ENCODE measurements at regions not wholly inside any gene's neighbourhood (a gene's known extent, or its start where the extent isn't known, plus 50 kb on each side); places are given as distances from the start of the nearest gene placed in this dataset.
"Not testable (repeated sequence)": the region's sequence is repeated elsewhere in the genome, so short reads cannot be mapped to it uniquely, and the experiment has no call there.

GRCh38 chr4:152064282-152064681, 303.5 kb upstream of the GATB start:
- DNase-seq (ENCODE audit: low read depth in 2 of 2), result no peak

DNA sequence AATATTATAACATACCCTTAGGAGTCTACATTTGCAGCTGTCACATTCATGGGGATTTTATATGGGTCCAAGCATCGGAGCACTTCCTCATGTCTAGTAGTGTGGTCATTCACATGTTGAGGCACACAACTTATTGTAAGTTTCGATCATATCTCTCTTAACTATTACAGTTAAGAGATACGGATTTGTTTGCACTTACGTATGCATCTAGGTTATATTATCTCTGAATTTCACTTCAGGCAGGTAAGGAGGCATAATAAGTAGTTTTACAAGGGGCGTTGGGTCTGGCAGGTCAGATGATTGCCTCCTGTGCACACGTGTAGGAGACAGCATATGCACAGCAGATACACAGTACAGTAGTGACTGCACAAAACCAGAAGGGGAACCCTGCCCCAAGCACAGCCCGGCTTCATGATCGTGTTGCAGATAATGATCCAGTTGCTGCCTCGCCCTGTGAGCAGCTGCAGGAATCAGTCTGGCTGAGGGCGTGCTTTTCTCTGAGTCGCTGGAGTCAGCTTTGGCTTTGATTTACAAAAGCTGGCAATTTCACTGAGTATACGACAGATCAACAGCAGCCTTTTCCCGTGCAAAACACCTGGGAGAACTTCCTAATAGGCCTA, 302.9 kb upstream of the GATB start:
- no peak for DNase-seq (ENCODE audit: low read depth in 2 of 2)

- no peak for DNase-seq (ENCODE audit: low read depth in 2 of 2)
These were observed 302.3 kb upstream of the GATB start for GRCh38 chr4:152062936-152063620.

- DNase-seq (ENCODE audit: low read depth in 2 of 2), result no peak
These were observed 293.9 kb upstream of the GATB start for GRCh38 chr4:152054731-152055130.

DNA sequence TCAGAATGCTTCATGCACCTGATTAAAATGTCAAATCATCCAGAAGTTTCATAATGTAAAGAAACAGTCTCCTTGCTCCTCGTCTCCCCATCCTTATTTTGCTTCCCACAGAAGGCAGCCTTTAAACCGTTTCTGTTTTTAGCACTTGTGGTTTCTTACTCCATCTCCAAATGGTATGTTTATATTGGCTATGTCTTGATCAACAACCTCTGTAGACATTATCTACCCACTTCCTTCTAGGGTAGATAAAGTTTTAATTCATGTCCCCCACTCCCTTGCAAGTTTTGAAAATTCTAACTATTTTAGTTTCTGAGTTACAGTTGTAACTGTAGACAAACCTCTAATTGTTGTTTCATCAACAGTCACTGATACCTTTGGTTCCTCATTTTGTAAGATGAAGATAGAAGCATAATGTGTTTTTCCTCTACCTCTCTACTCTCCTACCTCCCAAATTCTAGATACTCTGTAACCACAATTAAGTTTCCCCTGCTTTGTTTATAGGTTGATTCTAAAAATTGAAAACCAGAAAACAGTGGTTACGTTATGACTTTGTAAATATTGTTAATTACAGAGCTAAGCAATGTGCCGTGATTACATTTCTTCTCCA, 291.7 kb upstream of the GATB start:
- DNase-seq (ENCODE audit: low read depth in 2 of 2), result no peak

GRCh38 chr4:152051332-152051731, 290.5 kb upstream of the GATB start:
- DNase-seq (ENCODE audit: low read depth in 2 of 2), result not testable (repeated sequence)

GRCh38 chr4:152050106-152050505, 289.3 kb upstream of the GATB start:
- DNase-seq (ENCODE audit: low read depth in 2 of 2), result no peak

- no peak for DNase-seq (ENCODE audit: low read depth in 2 of 2)
These were observed 286.6 kb upstream of the GATB start for GRCh38 chr4:152047451-152047850.

- DNase-seq (ENCODE audit: low read depth in 2 of 2), result peak in 1 of 2 donors; percentile 8
These were observed 285.2 kb upstream of the GATB start for GRCh38 chr4:152045807-152046571.

GRCh38 chr4:152045449-152045806, 284.6 kb upstream of the GATB start:
- no peak for DNase-seq (ENCODE audit: low read depth in 2 of 2)

GRCh38 chr4:152044331-152045036, 283.7 kb upstream of the GATB start:
- no peak for DNase-seq (ENCODE audit: low read depth in 2 of 2)

DNA sequence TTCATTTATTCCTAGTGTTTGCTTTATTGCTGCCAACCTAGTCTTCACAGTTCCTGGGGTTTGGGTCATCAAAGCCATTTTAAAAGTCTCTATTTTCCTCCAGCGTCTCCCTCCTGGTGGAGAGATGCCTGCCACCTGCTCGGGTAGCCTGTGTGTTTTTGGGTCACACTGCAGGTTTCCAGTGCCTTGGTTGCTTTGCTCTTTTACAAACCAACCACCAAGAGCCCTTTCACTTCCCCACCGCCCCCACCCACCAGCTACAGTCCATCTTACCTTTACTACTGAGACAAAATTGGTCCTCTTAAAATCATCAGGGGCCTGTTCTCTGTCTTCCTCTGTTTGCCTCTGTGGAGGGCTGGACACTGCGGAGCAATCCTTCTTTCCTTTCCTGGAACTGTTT, 280.5 kb upstream of the GATB start:
- no peak for DNase-seq (ENCODE audit: low read depth in 2 of 2)

- no peak for DNase-seq (ENCODE audit: low read depth in 2 of 2)
These were observed 278.9 kb upstream of the GATB start for GRCh38 chr4:152039691-152040090.

DNA sequence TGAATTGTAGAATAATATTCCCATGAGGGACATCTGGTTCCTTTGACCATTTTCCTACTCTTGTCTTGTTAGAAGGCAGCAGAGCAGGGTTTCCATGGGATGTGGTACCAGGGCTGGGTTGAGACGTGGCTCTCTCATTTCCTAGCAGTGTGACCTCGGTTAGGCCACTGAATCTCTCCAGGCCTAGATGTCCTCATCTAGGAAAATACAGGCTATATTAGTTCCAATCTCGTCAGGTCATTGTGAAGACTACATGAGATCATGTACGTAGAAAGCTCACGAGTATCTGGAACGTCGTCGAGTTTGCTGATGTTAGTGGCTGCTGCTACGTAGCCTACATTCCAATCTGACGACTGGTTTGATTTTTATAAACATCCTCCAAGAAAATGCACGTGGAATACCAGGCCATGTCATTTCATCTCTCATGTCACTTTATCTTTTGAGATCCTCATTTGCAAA, 278.2 kb upstream of the GATB start:
- DNase-seq (ENCODE audit: low read depth in 2 of 2), result no peak

GRCh38 chr4:152038238-152038637, 277.4 kb upstream of the GATB start:
- no peak for DNase-seq (ENCODE audit: low read depth in 2 of 2)

DNA sequence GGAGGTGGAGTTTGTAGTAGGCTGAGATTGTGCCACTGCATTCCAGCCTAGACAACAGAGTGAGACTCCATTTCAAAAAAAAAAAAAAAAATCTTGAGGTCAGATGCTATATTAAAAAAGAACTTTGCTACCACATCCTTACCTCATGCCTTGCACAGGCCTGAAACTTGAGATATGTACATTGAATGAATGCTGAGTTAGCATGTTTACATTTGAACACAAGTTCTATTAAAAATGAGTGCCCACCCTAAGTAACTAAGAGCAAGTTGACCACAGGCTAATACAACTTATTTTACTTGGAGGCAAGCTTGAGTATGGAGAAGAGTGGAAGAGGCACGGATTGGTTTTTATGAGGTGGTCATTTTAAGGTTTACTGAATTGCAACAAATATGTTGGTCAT, 276.6 kb upstream of the GATB start:
- no peak for DNase-seq (ENCODE audit: low read depth in 2 of 2)

GRCh38 chr4:152033621-152034020, 272.8 kb upstream of the GATB start:
- DNase-seq (ENCODE audit: low read depth in 2 of 2), result no peak

GRCh38 chr4:152032722-152033131, 271.9 kb upstream of the GATB start:
- no peak for DNase-seq (ENCODE audit: low read depth in 2 of 2)

DNA sequence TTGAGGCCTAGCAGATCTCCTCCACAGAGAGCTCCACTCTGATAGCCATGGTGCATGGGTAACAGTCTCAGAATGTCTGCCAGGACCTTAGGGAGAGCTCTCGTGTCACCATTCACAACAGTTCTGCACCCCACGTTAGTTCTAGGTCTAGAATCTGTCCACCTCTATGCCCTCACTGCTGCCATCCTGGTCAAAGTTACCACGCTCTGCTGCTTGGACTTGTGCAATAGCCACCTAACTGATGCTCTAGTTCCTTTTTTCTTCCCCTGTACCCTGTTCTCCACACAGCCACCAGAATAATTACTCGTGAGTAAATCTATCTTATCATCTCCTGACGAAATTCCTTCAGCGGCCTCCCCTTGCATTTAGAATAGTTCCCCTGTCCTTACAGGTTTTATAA, 268.8 kb upstream of the GATB start:
- DNase-seq (ENCODE audit: low read depth in 2 of 2), result no peak

DNA sequence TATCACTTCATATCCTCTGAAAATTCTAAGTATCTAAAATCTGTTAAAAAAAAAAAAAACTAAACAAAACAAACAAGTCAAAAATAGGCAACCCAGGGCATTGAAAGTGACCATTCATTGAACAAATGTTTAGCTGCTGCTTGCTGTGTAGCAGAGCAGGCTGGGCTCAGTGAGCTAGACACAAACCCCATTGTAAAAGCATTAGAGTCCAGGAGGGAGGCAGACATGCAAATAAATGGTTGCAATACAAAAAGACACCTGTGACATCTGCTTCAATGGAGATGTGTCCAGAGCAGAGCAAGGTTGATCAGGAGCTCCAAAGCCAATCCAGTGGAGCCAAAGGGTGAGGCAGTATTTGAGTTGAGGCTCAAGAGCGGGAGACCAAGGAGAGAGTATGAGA, 267.3 kb upstream of the GATB start:
- no peak for DNase-seq (ENCODE audit: low read depth in 2 of 2)

GRCh38 chr4:152024881-152025280, 264.1 kb upstream of the GATB start:
- no peak for DNase-seq (ENCODE audit: low read depth in 2 of 2)

DNA sequence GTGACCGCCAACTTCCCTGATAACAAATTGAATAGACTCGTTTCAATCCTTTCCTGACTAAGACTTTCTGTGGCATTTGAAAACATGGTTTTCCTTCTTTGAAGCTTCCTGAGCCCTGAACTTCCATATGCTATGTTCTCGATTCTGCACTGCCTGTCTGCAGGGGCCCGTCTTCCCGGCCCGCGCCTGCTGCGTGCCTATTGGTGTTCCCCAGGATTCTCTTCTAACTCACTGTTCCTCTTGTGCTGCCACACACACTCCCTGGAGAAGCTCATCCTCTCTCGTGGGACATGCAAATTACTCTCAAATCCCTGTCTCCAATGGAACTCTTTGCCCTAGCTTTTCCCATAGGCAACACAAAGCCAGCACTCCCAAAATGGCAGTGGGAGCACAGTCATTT, 262.9 kb upstream of the GATB start:
- DNase-seq (ENCODE audit: low read depth in 2 of 2), result no peak

All from activated CD4-positive, alpha-beta T cell treated with anti-CD3 and anti-CD28 coated beads for 24 hours (primary cell).